ENCODE measurements at regions not wholly inside any gene's neighbourhood (a gene's known extent, or its start where the extent isn't known, plus 50 kb on each side); places are given as distances from the start of the nearest gene placed in this dataset.
"Not testable (repeated sequence)": the region's sequence is repeated elsewhere in the genome, so short reads cannot be mapped to it uniquely, and the experiment has no call there.

DNA sequence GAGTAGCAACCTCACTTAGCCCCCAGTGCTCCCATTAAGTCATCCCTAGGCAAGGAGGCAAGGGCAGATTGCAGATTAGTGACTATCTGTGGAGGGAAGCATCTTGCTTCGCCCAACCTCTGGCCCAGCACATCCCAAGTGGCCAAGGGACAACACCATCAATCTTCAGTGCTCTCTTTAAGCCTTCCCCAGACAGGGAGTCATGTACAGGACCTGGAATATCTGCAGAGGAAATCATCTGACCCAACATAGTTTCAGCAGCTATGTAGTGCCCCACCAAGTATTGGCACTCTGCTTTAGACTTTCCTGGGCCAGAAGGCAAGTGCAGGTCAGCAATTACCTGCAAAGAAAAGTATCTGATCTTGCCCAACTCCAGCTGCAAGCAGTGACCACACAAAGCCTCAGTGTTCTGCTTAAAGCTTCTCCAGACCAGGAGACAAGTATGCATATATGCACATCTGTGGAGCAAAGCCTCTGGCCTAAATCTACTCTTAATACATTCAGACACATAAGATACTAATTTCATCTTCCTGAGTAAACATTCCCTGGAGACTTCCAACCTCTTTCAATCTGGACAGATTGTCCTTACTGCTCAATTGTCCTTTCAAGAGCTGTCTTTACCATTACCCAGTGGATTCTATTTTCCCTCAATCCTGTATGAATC, 224.8 kb upstream of the VLDLR start:
- DNase-seq = no peak

- not testable (repeated sequence) for DNase-seq
Measured at GRCh38 chr9:2397875-2398274, 223.7 kb upstream of the VLDLR start.

DNA sequence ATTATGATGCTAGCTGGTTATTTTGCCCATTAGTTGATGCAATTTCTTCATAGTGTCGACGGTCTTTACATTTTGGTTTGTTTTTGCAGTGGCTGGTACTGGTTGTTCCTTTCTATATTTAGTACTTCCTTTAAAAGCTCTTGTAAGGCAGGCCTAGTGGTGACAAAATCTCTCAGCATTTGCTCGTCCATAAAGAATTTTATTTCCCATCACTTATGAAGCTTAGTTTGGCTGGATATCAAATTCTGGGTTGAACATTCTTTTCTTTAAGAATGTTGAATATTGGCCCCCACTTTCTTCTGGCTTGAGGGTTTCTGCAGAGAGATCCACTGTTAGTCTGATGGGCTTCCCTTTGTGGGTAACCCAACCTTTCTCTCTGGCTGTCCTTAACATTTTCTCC, 219.8 kb upstream of the VLDLR start:
- not testable (repeated sequence) for DNase-seq

GRCh38 chr9:2403701-2404100, 217.9 kb upstream of the VLDLR start:
- DNase-seq = no peak

- no peak for DNase-seq
Measured at GRCh38 chr9:2406252-2406651, 215.3 kb upstream of the VLDLR start.

DNA sequence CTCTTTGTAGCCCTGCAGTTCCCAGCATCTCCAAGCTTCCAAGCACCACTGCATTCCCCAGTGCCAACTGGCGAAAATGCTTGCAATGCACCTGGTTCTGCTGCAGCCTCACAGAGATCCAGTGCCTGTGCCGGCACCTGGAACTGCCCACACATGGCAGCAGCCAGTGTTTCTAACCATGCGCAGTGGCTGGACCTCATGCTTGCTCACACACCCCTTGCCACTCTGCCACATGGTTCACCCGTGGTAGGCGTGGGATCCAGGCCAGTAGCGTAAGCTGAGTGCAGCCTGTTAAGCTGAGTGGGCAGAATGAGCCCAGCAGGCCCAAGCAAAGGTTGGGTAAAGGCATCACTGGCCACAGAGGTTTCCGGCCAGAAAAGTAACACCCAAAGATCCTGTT, 214.1 kb upstream of the VLDLR start:
- DNase-seq = no peak

GRCh38 chr9:2411459-2412215, 209.9 kb upstream of the VLDLR start:
- DNase-seq = no peak

- DNase-seq = peak; percentile 63
Measured at GRCh38 chr9:2413160-2413805, 208.3 kb upstream of the VLDLR start.

- no peak for DNase-seq
Measured at GRCh38 chr9:2414465-2414864, 207.1 kb upstream of the VLDLR start.

DNA sequence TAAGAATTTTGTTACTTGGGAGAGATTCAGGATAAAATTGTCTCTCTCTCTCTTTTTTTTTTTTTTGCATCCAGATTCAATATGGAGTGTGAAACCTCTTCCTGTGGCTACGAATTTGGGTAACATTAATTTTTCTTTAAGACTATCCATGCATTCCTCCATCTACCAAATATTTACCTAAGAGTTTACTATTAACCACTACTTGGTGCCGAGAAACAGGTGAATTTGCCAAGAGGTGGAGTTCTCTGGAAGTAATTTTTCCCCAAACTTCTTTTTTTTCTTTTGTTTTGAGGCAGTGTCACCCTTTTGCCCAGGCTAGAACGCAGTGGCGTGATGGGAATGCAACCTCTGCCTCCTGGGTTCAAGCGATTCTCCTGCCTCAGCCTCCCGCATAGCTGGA, 206.3 kb upstream of the VLDLR start:
- no peak for DNase-seq

GRCh38 chr9:2417730-2418129, 203.9 kb upstream of the VLDLR start:
- no peak for DNase-seq

DNA sequence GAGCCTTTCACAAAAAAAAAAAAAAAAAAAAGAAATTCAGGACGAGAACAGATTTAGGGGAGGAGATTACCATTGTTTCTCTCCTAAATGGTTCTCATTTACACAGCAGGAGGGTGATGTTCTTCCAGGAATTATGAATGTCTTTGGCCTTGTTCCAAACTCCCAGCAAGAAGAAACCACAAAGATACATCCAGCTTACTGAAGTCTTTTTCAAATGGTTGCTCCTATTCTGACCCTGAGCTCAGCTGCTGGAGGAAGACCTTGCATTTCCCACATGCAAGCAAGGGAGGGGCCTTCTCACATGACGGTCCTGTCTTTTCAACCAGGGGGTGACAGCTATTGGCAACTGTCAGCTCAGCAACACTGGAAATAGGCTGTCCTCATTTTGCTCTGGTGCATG, 203.0 kb upstream of the VLDLR start:
- peak; percentile 69 for DNase-seq

GRCh38 chr9:2419347-2419746, 202.2 kb upstream of the VLDLR start:
- DNase-seq = no peak

GRCh38 chr9:2420543-2420942, 201.0 kb upstream of the VLDLR start:
- DNase-seq = no peak

- DNase-seq = no peak
Measured at GRCh38 chr9:2424619-2425033, 197.0 kb upstream of the VLDLR start.

DNA sequence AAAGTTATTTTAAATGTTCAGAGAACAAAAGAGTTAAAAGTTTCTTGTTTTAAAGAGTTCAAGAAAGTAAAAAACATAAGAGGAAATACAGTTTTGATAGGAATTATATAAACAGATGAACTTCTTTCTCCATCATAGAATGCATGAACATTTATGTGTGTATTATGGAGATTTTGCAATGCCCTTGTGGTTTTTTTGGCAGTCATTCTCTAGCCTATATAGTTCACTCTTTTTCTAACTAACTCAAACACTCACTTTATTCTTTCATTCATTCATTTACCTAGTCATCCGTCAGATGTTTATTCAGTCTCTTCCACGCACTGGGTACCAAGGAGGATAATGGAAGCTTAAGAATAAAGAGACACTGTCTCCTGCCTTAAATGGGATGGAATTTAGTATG, 195.9 kb upstream of the VLDLR start:
- no peak for DNase-seq

DNA sequence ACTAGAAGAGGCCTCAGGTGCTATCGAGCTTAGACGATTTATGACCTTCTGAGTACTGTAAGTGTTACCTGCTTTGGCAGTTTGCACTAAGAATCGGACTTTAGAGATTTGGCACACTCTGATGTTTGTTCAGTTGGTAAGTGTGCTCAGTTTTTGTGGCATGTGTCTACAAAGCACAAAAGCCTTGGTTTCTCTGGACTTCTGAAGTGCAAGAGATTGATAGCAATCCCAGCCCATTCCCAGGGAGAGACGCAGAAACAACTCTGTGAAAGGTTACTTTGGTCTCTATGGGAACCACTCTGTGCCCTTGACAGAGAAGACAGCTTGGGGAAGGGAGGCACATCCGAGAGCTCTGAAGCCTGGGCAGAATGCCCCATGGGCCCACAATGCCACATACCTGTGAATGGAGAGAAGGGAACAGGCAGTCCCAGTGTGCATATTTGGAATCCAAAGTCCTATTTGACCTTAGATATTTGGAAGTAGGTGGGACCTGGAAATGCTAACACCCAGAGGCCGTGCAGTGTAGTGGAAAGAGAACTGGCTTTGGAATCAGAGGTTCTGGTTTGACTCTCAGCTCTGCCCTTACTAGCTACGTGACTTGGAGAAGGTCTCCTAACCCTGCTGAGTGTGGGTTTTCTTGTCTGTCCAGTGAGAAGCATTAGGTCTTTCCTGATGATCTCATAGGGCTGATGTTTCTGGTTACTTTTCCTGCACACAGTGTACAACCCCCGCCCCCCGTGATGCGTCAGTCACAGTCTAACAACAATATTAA, 194.3 kb upstream of the VLDLR start:
- DNase-seq = no peak

DNA sequence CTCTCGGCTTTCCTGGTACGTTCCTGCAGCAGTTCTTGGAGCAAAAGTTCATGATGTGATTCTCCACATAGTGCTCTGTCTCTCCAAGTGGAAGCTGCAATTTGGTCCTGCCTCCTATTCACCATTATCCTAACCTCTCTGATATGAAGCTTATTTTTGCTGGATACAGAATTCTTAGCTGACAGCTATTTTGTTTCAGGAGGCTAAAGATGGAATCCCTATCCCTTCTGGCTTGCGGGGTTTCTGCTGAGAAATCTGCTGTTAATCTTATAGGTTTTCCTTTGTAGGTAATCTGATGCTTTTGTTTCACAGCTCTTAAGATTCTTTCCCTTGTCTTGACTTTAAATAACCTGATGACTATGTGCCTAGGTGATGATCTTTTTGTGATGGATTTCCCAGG, 181.6 kb upstream of the VLDLR start:
- DNase-seq = no peak

DNA sequence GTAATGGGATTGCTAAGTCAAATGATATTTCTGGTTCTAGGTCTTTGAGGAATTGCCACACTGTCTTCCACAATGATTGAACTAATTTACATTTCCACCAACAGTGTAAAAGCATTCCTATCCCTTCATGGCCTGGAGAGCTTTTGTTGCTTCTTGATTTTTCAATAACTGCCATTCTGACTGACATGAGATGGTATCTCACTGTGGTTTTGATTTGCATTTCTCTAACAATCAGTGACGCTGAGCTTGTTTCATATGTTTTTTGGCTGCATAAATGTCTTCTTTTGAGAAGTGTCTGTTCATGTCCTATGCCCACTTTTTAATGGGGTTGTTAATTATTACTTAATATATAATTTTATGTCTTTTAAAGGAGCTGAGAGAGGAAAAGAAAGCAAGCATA, 177.7 kb upstream of the VLDLR start:
- DNase-seq = not testable (repeated sequence)

GRCh38 chr9:2448193-2448738, 173.3 kb upstream of the VLDLR start:
- no peak for DNase-seq

- no peak for DNase-seq
Measured at GRCh38 chr9:2453106-2453505, 168.5 kb upstream of the VLDLR start.

- DNase-seq = no peak
Measured at GRCh38 chr9:2453701-2454100, 167.9 kb upstream of the VLDLR start.

GRCh38 chr9:2459756-2460155, 161.8 kb upstream of the VLDLR start:
- DNase-seq = no peak
